Trophoblast cell (in vitro differentiated cells and primary cell): ENCODE measurements at regions not wholly inside any gene's neighbourhood (a gene's known extent, or its start where the extent isn't known, plus 50 kb on each side); places are given as distances from the start of the nearest gene placed in this dataset.

Experiments
- DNase-seq, 2 donors: peaks; one replicate each; pipeline ENCODE4 v3.0.0-alpha.2; 2016
- H2AFZ ChIP-seq: 2 replicates; pipeline ENCODE4 v1.6.1; 2013; ENCODE audit warnings: low read length, moderate library complexity, mild to moderate bottlenecking; ENCODE audit not compliant: insufficient read depth, poor library complexity
- H2AK5ac ChIP-seq: 2 replicates; pipeline ENCODE4 v1.6.1; 2013; ENCODE audit warnings: mild to moderate bottlenecking, low read length
- H2BK120ac ChIP-seq: 2 replicates; pipeline ENCODE4 v1.6.1; 2013; ENCODE audit warnings: low read length, mild to moderate bottlenecking, moderate library complexity; ENCODE audit not compliant: insufficient read depth, poor library complexity
- H2BK12ac ChIP-seq: 2 replicates; pipeline ENCODE4 v1.6.1; 2013; ENCODE audit warnings: mild to moderate bottlenecking, low read length, moderate library complexity
- H2BK5ac ChIP-seq: 2 replicates; pipeline ENCODE4 v1.6.1; 2013; ENCODE audit warnings: low read length, low read depth, moderate library complexity, mild to moderate bottlenecking; ENCODE audit not compliant: poor library complexity
- H3K14ac ChIP-seq: 2 replicates; pipeline ENCODE4 v1.6.1; 2013; ENCODE audit warnings: mild to moderate bottlenecking, low read length
- H3K18ac ChIP-seq: 2 replicates; pipeline ENCODE4 v1.6.1; 2013; ENCODE audit warnings: mild to moderate bottlenecking, low read length
- H3K23ac ChIP-seq: 2 replicates; pipeline ENCODE4 v1.6.1; 2013; ENCODE audit warnings: low read length
- H3K27ac ChIP-seq: 2 replicates; pipeline ENCODE4 v1.5.1; 2013; ENCODE audit warnings: low read depth, mild to moderate bottlenecking, inconsistent platforms, low read length, moderate library complexity
- H3K27me3 ChIP-seq: 2 replicates; pipeline ENCODE4 v1.6.1; 2013; ENCODE audit warnings: inconsistent platforms, mild to moderate bottlenecking, low read length, moderate library complexity; ENCODE audit not compliant: insufficient read depth
- H3K36me3 ChIP-seq, 2 experiments: 1 replicate in 1 of 2; 2 replicates in 1 of 2; pipeline ENCODE4 v1.6.1; 2013; ENCODE audit warnings: low read length in 2 of 2, mild to moderate bottlenecking in 2 of 2, moderate library complexity in 1 of 2; ENCODE audit not compliant: insufficient read depth in 2 of 2, control insufficient read depth in 1 of 2
- H3K4ac ChIP-seq: 2 replicates; pipeline ENCODE4 v1.6.1; 2013; ENCODE audit warnings: low read depth, mild to moderate bottlenecking, low read length, moderate library complexity
- H3K4me1 ChIP-seq, 2 experiments: 1 replicate in 1 of 2; 2 replicates in 1 of 2; pipeline ENCODE4 v1.6.1; 2013; ENCODE audit warnings: low read length in 2 of 2, mild to moderate bottlenecking in 2 of 2, moderate library complexity in 1 of 2; ENCODE audit not compliant: insufficient read depth in 2 of 2, control insufficient read depth in 1 of 2
- H3K4me2 ChIP-seq: 2 replicates; pipeline ENCODE4 v1.6.1; 2013; ENCODE audit warnings: inconsistent platforms, mild to moderate bottlenecking, low read length, moderate library complexity
- H3K4me3 ChIP-seq: 2 replicates; pipeline ENCODE4 v1.5.1; 2013; ENCODE audit warnings: mild to moderate bottlenecking, low read depth, low read length, inconsistent platforms
- H3K79me1 ChIP-seq: one replicate; pipeline ENCODE4 v1.6.1; 2013; ENCODE audit warnings: low read length
- H3K79me2 ChIP-seq: 2 replicates; pipeline ENCODE4 v1.6.1; 2013; ENCODE audit warnings: low read length, mild to moderate bottlenecking; ENCODE audit not compliant: control insufficient read depth, insufficient read depth, poor library complexity
- H3K9ac ChIP-seq: 2 replicates; pipeline ENCODE4 v1.6.1; 2013; ENCODE audit warnings: mild to moderate bottlenecking, low read length
- H3K9me3 ChIP-seq: 2 replicates; pipeline ENCODE4 v1.6.1; 2013; ENCODE audit warnings: low read depth, mild to moderate bottlenecking, control low read depth, inconsistent platforms, low read length; ENCODE audit not compliant: insufficient read depth
- H4K12ac ChIP-seq: 2 replicates; pipeline ENCODE4 v1.6.1; 2013; ENCODE audit warnings: low read depth, mild to moderate bottlenecking, low read length, moderate library complexity
- H4K8ac ChIP-seq: 2 replicates; pipeline ENCODE4 v1.6.1; 2013; ENCODE audit warnings: low read depth, mild to moderate bottlenecking, low read length, moderate library complexity
- H4K91ac ChIP-seq: one replicate; pipeline ENCODE4 v1.6.1; 2013; ENCODE audit warnings: low read depth, mild to moderate bottlenecking, low read length, moderate library complexity
- WGBS: extraction: QIAGEN DNeasy Blood & Tissue Kit; methylation state at CpG from one replicate; pipeline ENCODE4 v1.1.7; 2013; ENCODE audit warnings: missing lambda C conversion rate; ENCODE audit not compliant: insufficient read length, insufficient coverage; ENCODE audit errors: extremely low coverage; 5-methylcytosine and 5-hydroxymethylcytosine counted together

DNA sequence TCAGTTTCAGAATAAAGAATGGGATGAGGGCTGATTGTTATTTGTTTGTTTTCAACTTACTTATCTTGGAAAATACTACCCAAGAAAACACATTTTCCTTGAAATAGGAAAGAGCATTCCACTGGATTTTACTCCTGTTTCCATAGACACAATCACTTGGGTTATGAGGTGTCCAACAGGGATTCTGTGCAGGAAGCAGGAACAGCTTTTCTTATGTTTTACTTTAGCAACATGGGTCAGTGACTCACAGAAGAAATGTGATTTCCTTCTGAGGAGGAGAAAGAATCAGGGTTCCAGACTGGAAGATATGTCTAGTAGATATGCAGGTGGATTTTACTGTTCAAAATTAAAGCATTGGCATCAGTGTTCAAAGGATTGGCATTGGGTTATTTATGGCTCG is 180.8 kb upstream of the GPC6 start:
- Histone ChIP-seq H3K9me3 (no peaks in the 10 kb centered on the region), H3K23ac (no peak overlapping the region)
- WGBS: no CpG with 5 or more reads among the region's 1 CpG

DNA sequence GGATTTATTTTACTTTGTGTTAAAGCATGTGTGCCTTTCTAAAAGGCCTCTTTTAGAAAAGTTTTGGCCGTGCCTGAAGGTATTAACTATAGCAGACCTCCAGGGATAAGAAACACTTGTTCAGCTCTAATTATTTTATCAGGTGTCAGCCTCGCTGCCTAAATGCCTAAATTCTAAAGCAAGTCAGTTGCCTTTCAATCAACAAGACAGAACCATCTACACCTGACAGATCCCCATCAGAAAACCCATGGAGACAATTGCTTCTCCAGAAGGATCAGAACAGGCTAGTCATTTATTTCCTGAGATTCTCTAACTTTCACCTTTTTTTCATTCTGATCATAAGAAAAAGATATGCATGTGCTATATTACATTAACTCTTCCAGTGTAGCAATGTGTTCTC is 171.4 kb upstream of the GPC6 start:
- Histone ChIP-seq H3K27ac (no peak overlapping the region), H3K18ac (no peak overlapping the region), H4K91ac (no peak overlapping the region), H2BK5ac (no peak overlapping the region), H3K36me3 (no peaks in the 10 kb centered on the region), H3K9me3 (no peaks in the 10 kb centered on the region), H2AK5ac (no peak overlapping the region), H2BK12ac (no peak overlapping the region), H4K12ac (no peak overlapping the region), H3K27me3 (no peaks in the 10 kb centered on the region), H3K4me3 (no peak overlapping the region), H3K4ac (no peak overlapping the region), H3K9ac (no peak overlapping the region), H4K8ac (no peak overlapping the region), H3K4me2 (no peak overlapping the region), H3K14ac (no peak overlapping the region), H3K79me2 (no peaks in the 10 kb centered on the region), H3K4me1 (no peaks in the 10 kb centered on the region), H3K79me1 (no peaks in the 10 kb centered on the region), H2AFZ (no peak overlapping the region), H2BK120ac (no peak overlapping the region), H3K23ac (no peak overlapping the region)
- WGBS: no CpG with 5 or more reads among the region's 2 CpGs
- DNase-seq: no peak

More for the DNA sequence above, 180.8 kb upstream of the GPC6 start:
- no peaks in the 10 kb centered on the region for H3K4me1 ChIP-seq
- no peak overlapping the region for H3K4me2 ChIP-seq
- no peak for DNase-seq
- H3K4ac ChIP-seq: no peak overlapping the region
- H2AK5ac ChIP-seq: no peak overlapping the region
- H3K27me3 ChIP-seq: no peaks in the 10 kb centered on the region
- H3K79me1 ChIP-seq: no peaks in the 10 kb centered on the region
- no peak overlapping the region for H3K27ac ChIP-seq
- H2AFZ ChIP-seq: no peak overlapping the region
- no peak overlapping the region for H4K8ac ChIP-seq
- no peak overlapping the region for H3K18ac ChIP-seq
- H2BK120ac ChIP-seq: no peak overlapping the region
- H3K9ac ChIP-seq: no peak overlapping the region
- no peaks in the 10 kb centered on the region for H3K36me3 ChIP-seq
- no peak overlapping the region for H3K14ac ChIP-seq
- H2BK5ac ChIP-seq: no peak overlapping the region
- H4K12ac ChIP-seq: no peak overlapping the region
- no peak overlapping the region for H3K4me3 ChIP-seq
- H3K79me2 ChIP-seq: no peaks in the 10 kb centered on the region
- H4K91ac ChIP-seq: no peak overlapping the region
- no peak overlapping the region for H2BK12ac ChIP-seq

DNA sequence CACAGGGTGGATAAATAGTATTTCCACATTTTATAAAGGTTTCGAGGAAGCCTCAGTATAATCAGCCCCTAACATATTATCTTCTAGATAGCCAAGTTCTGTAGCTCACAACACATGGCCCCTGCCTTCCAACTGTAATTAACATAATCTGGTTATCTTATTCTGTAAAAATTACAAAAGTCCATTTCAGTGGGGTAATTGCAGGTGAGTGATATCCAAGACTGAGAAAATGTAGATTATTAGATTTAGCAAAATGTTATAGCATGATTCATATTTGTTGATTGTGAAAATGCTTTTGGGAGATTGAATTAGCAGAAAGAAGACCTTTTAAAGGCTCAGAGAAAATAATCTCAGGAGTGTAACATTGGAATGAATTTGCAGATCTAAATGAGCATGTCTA is 168.3 kb upstream of the GPC6 start:
- no peak overlapping the region for H2AK5ac ChIP-seq
- H3K4me2 ChIP-seq: no peak overlapping the region
- H4K12ac ChIP-seq: no peak overlapping the region
- DNase-seq: no peak
- no peak overlapping the region for H3K14ac ChIP-seq
- no peak overlapping the region for H2BK12ac ChIP-seq
- no peak overlapping the region for H4K91ac ChIP-seq
- H3K4ac ChIP-seq: no peak overlapping the region
- no peak overlapping the region for H3K18ac ChIP-seq
- no peaks in the 10 kb centered on the region for H3K4me1 ChIP-seq
- H2AFZ ChIP-seq: no peak overlapping the region
- H2BK120ac ChIP-seq: no peak overlapping the region
- no peaks in the 10 kb centered on the region for H3K9me3 ChIP-seq
- no peak overlapping the region for H3K9ac ChIP-seq
- no peak overlapping the region for H4K8ac ChIP-seq
- H3K79me1 ChIP-seq: no peaks in the 10 kb centered on the region
- H3K36me3 ChIP-seq: no peaks in the 10 kb centered on the region
- no peak overlapping the region for H3K4me3 ChIP-seq
- no CpG with 5 or more reads among the region's 1 CpG for WGBS
- no peak overlapping the region for H2BK5ac ChIP-seq
- H3K27ac ChIP-seq: no peak overlapping the region
- H3K23ac ChIP-seq: no peak overlapping the region
- no peaks in the 10 kb centered on the region for H3K27me3 ChIP-seq
- H3K79me2 ChIP-seq: no peaks in the 10 kb centered on the region

DNA sequence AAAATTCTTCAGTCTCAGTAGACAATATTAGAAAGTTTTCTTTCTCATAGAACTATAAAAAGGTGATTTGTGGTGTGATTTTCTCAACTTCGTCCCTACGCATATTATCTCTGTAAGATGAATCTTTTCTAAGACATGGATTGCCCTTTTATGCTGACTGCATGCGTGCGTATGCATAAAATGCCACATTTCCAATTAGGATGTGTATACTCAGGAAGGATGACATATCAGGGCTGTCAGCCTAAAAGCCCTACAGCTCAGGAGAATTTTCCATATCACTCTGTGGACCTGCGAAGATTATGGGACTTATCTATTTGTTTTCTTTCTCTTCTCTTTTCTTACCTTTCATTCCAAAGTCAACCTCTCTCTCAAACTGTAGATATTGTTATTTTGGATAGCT is 166.5 kb upstream of the GPC6 start:
- H3K9me3 ChIP-seq: no peaks in the 10 kb centered on the region
- H3K79me2 ChIP-seq: no peaks in the 10 kb centered on the region
- H4K12ac ChIP-seq: no peak overlapping the region
- no peak overlapping the region for H2BK5ac ChIP-seq
- H2AFZ ChIP-seq: no peak overlapping the region
- DNase-seq: no peak
- no peaks in the 10 kb centered on the region for H3K79me1 ChIP-seq
- no peak overlapping the region for H3K14ac ChIP-seq
- no peak overlapping the region for H3K4me3 ChIP-seq
- H4K8ac ChIP-seq: no peak overlapping the region
- no peak overlapping the region for H3K4ac ChIP-seq
- H4K91ac ChIP-seq: no peak overlapping the region
- no peak overlapping the region for H3K23ac ChIP-seq
- H3K18ac ChIP-seq: no peak overlapping the region
- no peak overlapping the region for H2BK120ac ChIP-seq
- WGBS: no CpG with 5 or more reads among the region's 5 CpGs
- no peaks in the 10 kb centered on the region for H3K36me3 ChIP-seq
- H2BK12ac ChIP-seq: no peak overlapping the region
- H3K27me3 ChIP-seq: no peaks in the 10 kb centered on the region
- no peaks in the 10 kb centered on the region for H3K4me1 ChIP-seq
- H3K9ac ChIP-seq: no peak overlapping the region
- H2AK5ac ChIP-seq: no peak overlapping the region
- no peak overlapping the region for H3K4me2 ChIP-seq
- H3K27ac ChIP-seq: no peak overlapping the region
